Sigmoid colon (tissue), 4 donors: ENCODE measurements at regions not wholly inside any gene's neighbourhood (a gene's known extent, or its start where the extent isn't known, plus 50 kb on each side); places are given as distances from the start of the nearest gene placed in this dataset.

ENCODE experiments used
- CTCF ChIP-seq, 4 experiments: fragments of 450-650 bp in 3 of 4; fragments of 200-600 bp in 1 of 4; IDR thresholded peaks; one replicate each; pipeline ENCODE4 v1.5.1; 2016 to 2019; ENCODE audit warnings: antibody characterized with exemption in 4 of 4, mild to moderate bottlenecking in 3 of 4, moderate library complexity in 2 of 4
- EP300 ChIP-seq, 4 donors: sonication (generic); formaldehyde crosslinking; IDR thresholded peaks; one replicate each; pipeline ENCODE4 v1.6.1; 2017; ENCODE audit warnings: antibody characterized with exemption in 4 of 4
- POLR2A ChIP-seq, 2 donors: fragments of 450-650 bp; IDR thresholded peaks; one replicate each; pipeline ENCODE4 v1.6.1; 2016; ENCODE audit warnings: antibody characterized with exemption in 2 of 2, mild to moderate bottlenecking in 2 of 2, moderate library complexity in 2 of 2
- POLR2AphosphoS5 ChIP-seq, 4 donors: sonication (generic); formaldehyde crosslinking; IDR thresholded peaks; one replicate each; pipeline ENCODE4 v1.6.1; 2017; ENCODE audit warnings: antibody characterized with exemption in 4 of 4

GRCh38 chr5:117454716-117455212 is 880.1 kb upstream of the SEMA6A start:
- TF ChIP-seq POLR2AphosphoS5 (IDR thresholded peaks at IDR 0.05) (no peak), CTCF (IDR thresholded peaks at IDR 0.05) (peak in 3 of 4 experiments; percentile 47 to 61 (median 48)), POLR2A (IDR thresholded peaks at IDR 0.05) (no peak), EP300 (IDR thresholded peaks at IDR 0.05) (no peak)
